Body of pancreas (tissue), 4 donors: ENCODE measurements at regions not wholly inside any gene's neighbourhood (a gene's known extent, or its start where the extent isn't known, plus 50 kb on each side); places are given as distances from the start of the nearest gene placed in this dataset.

Experiments
- ATAC-seq: fragments of 150-250 bp; one replicate; pipeline ENCODE4 v1.9.1; 2016
- DNase-seq, 4 donors: peaks; one replicate each; pipeline ENCODE4 v3.0.0-alpha.2; 2019
- H3K27ac ChIP-seq, 4 donors: fragments of 200-600 bp; sonication (generic); 1 replicate in 3 of 4; 2 replicates in 1 of 4; pipeline versions ENCODE4 v1.5.1 to v1.6.1; 2016 to 2019; ENCODE audit warnings: mild to moderate bottlenecking in 1 of 4, mixed read lengths in 1 of 4, moderate library complexity in 1 of 4
- H3K27me3 ChIP-seq, 2 donors: fragments of 200-600 bp; sonication (generic); one replicate each; pipeline ENCODE4 v1.6.0; 2016; ENCODE audit warnings: mild to moderate bottlenecking in 1 of 2
- H3K36me3 ChIP-seq, 2 donors: fragments of 200-600 bp; sonication (generic); replicated peaks in 1 of 2; 2 replicates each; pipeline ENCODE4 v1.5.1; 2016; ENCODE audit warnings: low read depth in 2 of 2; ENCODE audit not compliant: insufficient read depth in 1 of 2
- H3K4me1 ChIP-seq: fragments of 200-600 bp; sonication (generic); one replicate; pipeline ENCODE4 v1.6.0; 2016
- H3K4me3 ChIP-seq, 2 donors: fragments of 200-600 bp; sonication (generic); 1 replicate in 1 of 2; 2 replicates in 1 of 2; pipeline ENCODE4 v1.5.1; 2016 to 2019
- H3K9me3 ChIP-seq, 3 donors: fragments of 200-600 bp; sonication (generic); 1 replicate in 2 of 3; 2 replicates in 1 of 3; pipeline ENCODE4 v1.5.1; 2016
- CTCF ChIP-seq, 7 experiments: fragments of 450-650 bp in 4 of 7; fragments of 200-600 bp in 3 of 7; sonication (generic) in 3 of 7; IDR thresholded peaks; one replicate each; pipeline ENCODE4 v1.5.1; 2016 to 2019; ENCODE audit warnings: antibody characterized with exemption in 7 of 7
- POLR2A ChIP-seq, 3 donors: fragments of 450-650 bp; IDR thresholded peaks; one replicate each; pipeline ENCODE4 v1.6.1; 2016; ENCODE audit warnings: antibody characterized with exemption in 3 of 3, mild to moderate bottlenecking in 2 of 3
- WGBS, 2 donors: methylation state at CpG; one replicate each; pipeline ENCODE4 v1.1.5; 2017; 5-methylcytosine and 5-hydroxymethylcytosine counted together
- intact Hi-C: fragments of 100-400 bp; cut with DNase I; formaldehyde crosslinking; loops from one replicate; pipeline ENCODE4 v1.15.1; 2023

GRCh38 chr2:238653431-238654109 is 194.3 kb upstream of the TWIST2 start:
- Histone ChIP-seq H3K4me3 (no peak overlapping the region), H3K27ac (no peak overlapping the region), H3K4me1 (no peaks in the 10 kb centered on the region), H3K27me3 (no peaks in the 10 kb centered on the region), H3K36me3 (no peaks in the 10 kb centered on the region), H3K9me3 (no peaks in the 10 kb centered on the region)
- intact Hi-C loops = no loop called here
- TF ChIP-seq CTCF (IDR thresholded peaks at IDR 0.05) (no peak), POLR2A (IDR thresholded peaks at IDR 0.05) (no peak)
- WGBS, 2 donors = 73 to 77% methylated on average over 8 to 13 of the region's 13 CpGs
- no peak for DNase-seq
- no peak for ATAC-seq

- ATAC-seq (no peak), DNase-seq (no peak)
- 71 to 74% methylated on average over 6 to 8 of the region's 8 CpGs for WGBS, 2 donors
- TF ChIP-seq CTCF (IDR thresholded peaks at IDR 0.05) = no peak
- no peak for TF ChIP-seq POLR2A (IDR thresholded peaks at IDR 0.05)
- H3K9me3 ChIP-seq = no peaks in the 10 kb centered on the region
- H3K27ac ChIP-seq = no peak overlapping the region
- no peaks in the 10 kb centered on the region for H3K4me1 ChIP-seq
- no peak overlapping the region for H3K4me3 ChIP-seq
- intact Hi-C loops = no loop called here
- H3K36me3 ChIP-seq = no peaks in the 10 kb centered on the region
- H3K27me3 ChIP-seq = no peaks in the 10 kb centered on the region
Observed at GRCh38 chr2:238654479-238655197, 193.2 kb upstream of the TWIST2 start.

DNA sequence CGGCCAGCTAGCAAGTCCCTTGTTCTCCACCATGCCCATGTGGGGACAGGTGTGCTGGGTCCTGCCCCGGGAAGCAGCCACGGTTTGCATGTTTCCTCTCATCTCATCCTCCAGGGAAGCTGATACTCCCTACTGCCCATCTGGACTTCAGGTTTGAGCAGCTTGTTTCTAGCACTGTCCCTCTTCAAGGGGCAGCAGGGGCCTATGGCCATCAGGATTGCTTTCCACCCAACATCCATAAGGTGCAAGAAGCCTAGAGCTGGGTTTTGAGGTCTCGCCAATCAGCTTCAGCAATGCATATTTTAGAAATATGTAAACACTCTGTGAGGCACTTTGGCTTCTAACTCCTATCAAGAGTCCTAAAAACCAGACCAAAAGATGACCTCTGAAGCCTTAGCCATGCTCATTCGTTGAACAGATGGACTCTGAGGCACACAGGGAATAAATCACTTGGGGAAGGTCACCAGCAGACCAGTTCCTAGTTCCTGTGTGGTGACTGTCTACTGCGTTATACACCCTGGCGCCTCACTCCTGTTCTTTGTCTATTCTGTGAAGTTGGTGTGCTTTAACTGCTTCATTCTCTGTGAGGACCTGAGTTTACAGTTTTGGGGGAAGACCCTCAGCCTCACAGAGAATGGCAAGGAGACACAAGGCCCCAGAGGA is 192.6 kb upstream of the TWIST2 start:
- H3K27ac ChIP-seq = no peak overlapping the region
- DNase-seq = no peak
- no peaks in the 10 kb centered on the region for H3K27me3 ChIP-seq
- no peaks in the 10 kb centered on the region for H3K4me1 ChIP-seq
- no peaks in the 10 kb centered on the region for H3K36me3 ChIP-seq
- no peak for ATAC-seq
- TF ChIP-seq POLR2A (IDR thresholded peaks at IDR 0.05) (no peak), CTCF (IDR thresholded peaks at IDR 0.05) (no peak)
- H3K4me3 ChIP-seq = no peak overlapping the region
- intact Hi-C loops = no loop called here
- 61 to 65% methylated on average over 7 of the region's 7 CpGs for WGBS, 2 donors
- no peaks in the 10 kb centered on the region for H3K9me3 ChIP-seq

DNA sequence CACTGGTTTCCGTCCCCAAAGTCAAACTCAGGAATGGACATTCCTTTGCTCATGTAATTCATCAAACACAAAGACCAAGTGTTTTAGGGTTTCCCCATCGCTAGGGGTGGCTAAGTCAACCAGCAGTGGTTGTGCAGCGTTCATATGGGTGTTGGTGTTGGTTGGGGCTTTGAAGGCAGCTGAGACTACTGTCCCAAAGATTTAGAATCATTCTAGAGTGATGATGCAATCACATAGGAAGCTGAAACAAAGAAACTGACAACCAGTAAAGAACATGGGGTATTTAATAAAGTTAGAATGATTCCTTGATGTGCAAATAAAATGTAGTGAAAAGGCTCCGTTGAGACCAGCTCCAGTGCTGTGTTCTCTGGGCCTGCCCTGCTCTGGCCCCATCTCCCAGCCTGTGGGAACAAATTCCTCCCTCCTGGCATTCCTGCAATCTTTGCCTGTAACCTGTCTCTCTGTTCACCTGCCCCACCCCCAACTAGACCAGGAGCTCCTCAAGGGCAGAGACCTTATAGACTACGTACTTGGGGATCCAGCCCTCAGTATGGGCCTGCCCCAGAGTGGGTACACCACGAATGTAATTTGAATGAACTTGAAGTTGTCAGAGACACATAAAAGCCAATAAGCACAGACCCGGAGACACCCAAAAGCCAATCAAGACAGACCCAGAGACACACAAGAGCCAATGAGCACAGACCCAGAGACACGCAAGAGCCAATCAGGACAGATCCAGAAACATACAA is 191.7 kb upstream of the TWIST2 start:
- 58% methylated on average over 8 of the region's 8 CpGs for WGBS, 2 donors
- Histone ChIP-seq H3K4me1 (no peaks in the 10 kb centered on the region), H3K9me3 (no peaks in the 10 kb centered on the region), H3K27ac (no peak overlapping the region), H3K4me3 (no peak overlapping the region), H3K36me3 (no peaks in the 10 kb centered on the region), H3K27me3 (no peaks in the 10 kb centered on the region)
- TF ChIP-seq CTCF (IDR thresholded peaks at IDR 0.05) (no peak), POLR2A (IDR thresholded peaks at IDR 0.05) (no peak)
- ATAC-seq (no peak), DNase-seq (no peak)
- intact Hi-C loops = no loop called here
